CD4-positive, CD25-positive, alpha-beta regulatory T cell (primary cell): ENCODE measurements at regions not wholly inside any gene's neighbourhood (a gene's known extent, or its start where the extent isn't known, plus 50 kb on each side); places are given as distances from the start of the nearest gene placed in this dataset.

Experiments
- ATAC-seq, 2 donors: fragments of 150-1000 bp; cut with Tn5 transposase; one replicate each; pipeline ENCODE4 v1.10.0; 2021; ENCODE audit warnings: low read depth in 2 of 2, moderate number of reproducible peaks in 2 of 2, moderate library complexity in 1 of 2
- DNase-seq, 3 donors: peaks; one replicate each; pipeline versions ENCODE4 v3.0.0 to v3.0.0-alpha.2; 2012 to 2022; ENCODE audit warnings: mixed read lengths in 1 of 3
- H3K27ac ChIP-seq: one replicate; pipeline ENCODE4 v1.7.0; 2013; ENCODE audit warnings: mild to moderate bottlenecking, low read length; ENCODE audit not compliant: insufficient read depth, poor library complexity, severe bottlenecking
- H3K27me3 ChIP-seq: one replicate; pipeline ENCODE4 v1.7.0; 2013; ENCODE audit warnings: low read length; ENCODE audit not compliant: control insufficient read depth, insufficient read depth
- H3K36me3 ChIP-seq: one replicate; pipeline ENCODE4 v1.7.0; 2013; ENCODE audit warnings: mild to moderate bottlenecking, low read length, moderate library complexity; ENCODE audit not compliant: control insufficient read depth, insufficient read depth
- H3K4me1 ChIP-seq: 2 replicates; pipeline ENCODE4 v1.7.0; 2013; ENCODE audit warnings: mild to moderate bottlenecking, low read length; ENCODE audit not compliant: insufficient read depth, control insufficient read depth, poor library complexity, severe bottlenecking
- H3K4me3 ChIP-seq: one replicate; pipeline ENCODE4 v1.7.0; 2013; ENCODE audit warnings: low read depth, mild to moderate bottlenecking, low read length, moderate library complexity
- H3K9me3 ChIP-seq, 2 experiments: 1 replicate in 1 of 2; 2 replicates in 1 of 2; pipeline ENCODE4 v1.7.0; 2013; ENCODE audit warnings: low read length in 2 of 2, mild to moderate bottlenecking in 1 of 2, moderate library complexity in 1 of 2; ENCODE audit not compliant: control insufficient read depth in 2 of 2
- H3K27ac Mint-ChIP-seq, 3 donors: one replicate each; pipeline ENCODE4 v1.8.0; 2020 to 2022; ENCODE audit warnings: mild to moderate bottlenecking in 3 of 3, mixed read lengths in 3 of 3, moderate library complexity in 2 of 3
- H3K27me3 Mint-ChIP-seq: one replicate; pipeline ENCODE4 v1.8.0; 2022; ENCODE audit warnings: mild to moderate bottlenecking, mixed read lengths
- H3K36me3 Mint-ChIP-seq: one replicate; pipeline ENCODE4 v1.8.0; 2020; ENCODE audit warnings: mixed read lengths
- H3K4me1 Mint-ChIP-seq, 4 donors: one replicate each; pipeline ENCODE4 v1.8.0; 2020 to 2022; ENCODE audit warnings: mixed read lengths in 4 of 4, mild to moderate bottlenecking in 1 of 4
- H3K4me3 Mint-ChIP-seq, 4 donors: one replicate each; pipeline ENCODE4 v1.8.0; 2020 to 2022; ENCODE audit warnings: mild to moderate bottlenecking in 4 of 4, mixed read lengths in 4 of 4, moderate library complexity in 3 of 4
- H3K9me3 Mint-ChIP-seq, 7 donors: one replicate each; pipeline ENCODE4 v1.8.0; 2020 to 2022; ENCODE audit warnings: mixed read lengths in 7 of 7, mild to moderate bottlenecking in 3 of 7, moderate library complexity in 2 of 7

DNA sequence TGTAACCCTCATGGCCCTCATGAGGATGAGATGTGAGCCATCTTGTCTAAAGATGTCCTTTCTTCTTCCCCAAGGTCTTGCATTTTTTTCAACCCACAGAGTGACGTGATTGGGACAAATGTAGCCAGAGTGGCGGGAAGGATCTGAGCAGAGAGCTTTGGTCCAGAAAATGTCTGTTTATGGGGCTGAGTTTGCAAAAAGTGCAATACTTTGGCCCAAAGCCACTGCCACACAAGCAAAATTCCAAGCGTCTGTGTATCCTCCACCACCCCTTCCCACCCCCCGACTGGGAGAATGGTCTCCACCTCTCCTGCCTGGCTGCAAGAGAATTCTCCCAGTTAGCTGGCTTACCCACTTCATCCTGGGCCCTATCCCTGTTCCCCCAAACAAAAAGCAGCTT lies 246.9 kb upstream of the LRIG1 start:
- H3K27ac Mint-ChIP-seq: no peak overlapping the region
- no peak overlapping the region for H3K27ac ChIP-seq
- no peaks in the 10 kb centered on the region for H3K36me3 Mint-ChIP-seq

DNA sequence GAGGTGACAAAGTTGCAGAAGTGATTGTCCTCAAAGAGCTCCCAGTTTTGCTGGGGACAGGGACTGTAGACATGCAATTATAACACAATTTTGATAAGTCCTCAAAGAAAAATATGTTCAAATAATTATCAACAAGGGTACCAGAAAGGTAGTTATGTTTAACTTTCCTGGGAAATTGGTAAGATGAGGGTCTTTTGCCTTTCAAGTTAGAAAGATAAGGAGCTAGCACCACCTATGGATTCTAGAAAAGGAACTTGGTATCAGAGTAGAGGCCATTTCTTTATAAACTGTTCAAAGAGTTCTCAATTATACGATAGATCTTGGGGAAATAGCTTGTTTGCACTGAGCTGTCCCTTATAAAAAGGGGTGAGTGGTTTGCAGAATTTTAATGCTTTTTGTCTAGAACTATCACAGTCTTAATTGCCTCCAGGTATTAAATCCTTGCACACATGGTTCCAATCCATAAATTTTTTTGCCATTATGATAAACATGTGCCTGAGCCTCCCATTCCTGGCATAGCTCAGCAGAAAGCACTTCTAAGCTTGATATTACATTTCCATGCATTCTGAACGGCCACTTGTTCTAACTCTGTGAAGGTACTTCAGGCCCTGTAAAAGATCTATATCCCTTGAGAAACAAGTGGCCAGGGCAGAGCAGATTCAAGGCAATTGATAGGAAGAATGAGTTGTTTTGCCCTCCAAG lies 247.5 kb upstream of the LRIG1 start:
- Histone ChIP-seq H3K27ac (no peak overlapping the region), H3K4me3 (no peak overlapping the region), H3K4me1 (no peaks in the 10 kb centered on the region), H3K27me3 (no peaks in the 10 kb centered on the region), H3K9me3 (no peaks in the 10 kb centered on the region), H3K36me3 (no peaks in the 10 kb centered on the region)
- no peak for ATAC-seq
- H3K9me3 Mint-ChIP-seq: no peaks in the 10 kb centered on the region
- H3K4me1 Mint-ChIP-seq: no peaks in the 10 kb centered on the region
- H3K27ac Mint-ChIP-seq: no peak overlapping the region
- no peak for DNase-seq
- no peak overlapping the region for H3K4me3 Mint-ChIP-seq
- H3K36me3 Mint-ChIP-seq: no peaks in the 10 kb centered on the region
- peaks cover 32% of the 10 kb centered on the region for H3K27me3 Mint-ChIP-seq

More for the DNA sequence above, 246.9 kb upstream of the LRIG1 start:
- no peak for DNase-seq
- no peaks in the 10 kb centered on the region for H3K27me3 ChIP-seq
- H3K4me3 ChIP-seq: no peak overlapping the region
- H3K9me3 Mint-ChIP-seq: no peaks in the 10 kb centered on the region
- ATAC-seq: no peak
- H3K4me1 ChIP-seq: no peaks in the 10 kb centered on the region
- no peaks in the 10 kb centered on the region for H3K4me1 Mint-ChIP-seq
- H3K27me3 Mint-ChIP-seq: peaks cover 32% of the 10 kb centered on the region
- H3K9me3 ChIP-seq: no peaks in the 10 kb centered on the region
- H3K4me3 Mint-ChIP-seq: no peak overlapping the region
- H3K36me3 ChIP-seq: no peaks in the 10 kb centered on the region

DNA sequence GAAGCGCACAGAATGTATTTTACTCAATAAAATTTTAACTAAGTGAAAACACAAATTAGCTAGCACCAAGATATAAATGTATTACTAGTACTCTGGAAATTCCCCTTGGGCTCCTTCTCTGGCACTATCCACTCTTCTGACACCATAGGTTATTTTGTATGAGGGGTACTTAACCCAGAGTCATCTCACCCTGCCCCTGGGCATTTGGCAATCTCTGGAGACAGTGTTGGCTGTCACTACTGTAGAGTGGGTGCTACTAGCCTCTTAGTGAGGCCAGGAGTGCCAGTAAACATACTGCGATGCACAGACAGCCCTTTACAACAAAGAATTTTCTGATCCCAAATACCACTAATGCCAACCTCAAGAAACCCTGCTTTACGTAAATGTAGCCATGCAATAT lies 246.3 kb upstream of the KBTBD8 start:
- Histone ChIP-seq H3K27ac (no peak overlapping the region), H3K36me3 (no peaks in the 10 kb centered on the region), H3K9me3 (no peaks in the 10 kb centered on the region), H3K27me3 (peaks cover 3% of the 10 kb centered on the region), H3K4me1 (no peaks in the 10 kb centered on the region), H3K4me3 (no peak overlapping the region)
- Mint-ChIP-seq H3K27me3 (peaks cover 31% of the 10 kb centered on the region), H3K36me3 (no peaks in the 10 kb centered on the region), H3K4me1 (no peaks in the 10 kb centered on the region), H3K9me3 (no peaks in the 10 kb centered on the region), H3K4me3 (no peak overlapping the region), H3K27ac (no peak overlapping the region)
- DNase-seq: no peak
- ATAC-seq: no peak

DNA sequence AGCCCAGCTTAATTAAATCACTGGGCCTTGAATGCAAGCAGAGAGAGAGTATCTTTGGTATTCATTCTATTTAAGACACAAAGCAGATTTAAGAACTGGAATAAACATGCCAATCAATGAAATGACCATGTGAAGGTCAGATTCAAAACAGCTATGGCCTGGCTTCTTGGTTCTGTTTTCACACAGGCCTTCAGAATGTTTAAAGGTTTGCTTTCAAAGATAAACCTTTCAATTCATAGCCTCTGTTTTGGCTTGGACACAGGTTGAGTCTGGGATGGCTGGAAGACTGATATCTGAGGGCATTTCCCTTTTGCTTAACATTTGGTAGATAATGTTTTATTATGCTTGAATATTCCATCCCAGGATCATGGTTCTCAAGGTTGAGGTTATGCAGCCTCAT lies 244.4 kb upstream of the KBTBD8 start:
- peaks cover 27% of the 10 kb centered on the region for H3K27me3 Mint-ChIP-seq
- no peak for ATAC-seq
- H3K4me3 Mint-ChIP-seq: no peak overlapping the region
- no peak overlapping the region for H3K4me3 ChIP-seq
- no peaks in the 10 kb centered on the region for H3K4me1 ChIP-seq
- no peaks in the 10 kb centered on the region for H3K9me3 ChIP-seq
- no peak for DNase-seq
- H3K36me3 Mint-ChIP-seq: no peaks in the 10 kb centered on the region
- H3K36me3 ChIP-seq: no peaks in the 10 kb centered on the region
- H3K27me3 ChIP-seq: peaks cover 3% of the 10 kb centered on the region
- H3K9me3 Mint-ChIP-seq: no peaks in the 10 kb centered on the region
- no peaks in the 10 kb centered on the region for H3K4me1 Mint-ChIP-seq
- H3K27ac Mint-ChIP-seq: no peak overlapping the region
- H3K27ac ChIP-seq: no peak overlapping the region

DNA sequence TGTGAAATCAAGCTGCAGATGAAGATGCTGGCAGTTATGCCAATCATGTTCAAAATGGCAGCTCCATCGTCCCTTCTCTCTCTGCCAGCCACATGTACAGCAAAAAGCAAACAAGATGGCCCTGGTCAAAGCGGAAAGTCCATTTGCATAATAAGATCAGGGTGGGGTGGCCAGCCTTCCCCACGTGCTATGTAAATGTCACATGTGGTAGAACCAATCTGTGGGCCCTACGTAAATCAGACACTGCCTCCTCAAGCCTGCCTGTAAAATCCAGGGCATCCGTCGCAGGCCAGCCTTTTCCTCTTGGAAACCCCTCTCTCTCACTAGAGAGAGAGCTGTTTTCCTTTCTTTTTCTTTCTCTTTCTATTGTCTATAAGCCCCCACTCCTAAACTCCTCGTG lies 243.5 kb upstream of the KBTBD8 start:
- H3K27ac Mint-ChIP-seq: no peak overlapping the region
- ATAC-seq: no peak
- H3K27ac ChIP-seq: no peak overlapping the region
- no peaks in the 10 kb centered on the region for H3K9me3 ChIP-seq
- peaks cover 3% of the 10 kb centered on the region for H3K27me3 ChIP-seq
- H3K36me3 ChIP-seq: no peaks in the 10 kb centered on the region
- no peak for DNase-seq
- H3K4me1 ChIP-seq: no peaks in the 10 kb centered on the region
- H3K36me3 Mint-ChIP-seq: no peaks in the 10 kb centered on the region
- H3K4me1 Mint-ChIP-seq: no peaks in the 10 kb centered on the region
- no peak overlapping the region for H3K4me3 ChIP-seq
- H3K27me3 Mint-ChIP-seq: peaks cover 18% of the 10 kb centered on the region
- H3K9me3 Mint-ChIP-seq: no peaks in the 10 kb centered on the region
- no peak overlapping the region for H3K4me3 Mint-ChIP-seq

DNA sequence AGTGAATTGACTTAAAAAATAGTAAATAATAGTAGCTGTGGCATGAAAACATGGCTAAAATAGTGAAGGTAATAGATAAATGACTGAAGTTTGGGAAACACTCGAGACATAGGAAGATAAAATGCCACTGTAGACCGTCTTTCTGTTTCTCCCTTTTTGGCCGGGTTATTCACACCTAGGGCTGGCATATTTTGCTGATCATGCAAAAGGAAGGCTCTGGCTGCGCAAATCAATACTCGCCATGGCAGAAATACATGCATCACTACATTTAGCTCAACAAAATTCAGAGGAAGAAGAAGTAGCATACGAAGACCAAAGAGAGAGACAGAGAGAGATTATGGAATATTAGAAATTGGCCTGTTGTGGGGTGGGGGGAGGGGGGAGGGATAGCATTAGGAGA lies 242.2 kb upstream of the KBTBD8 start:
- no peak overlapping the region for H3K27ac Mint-ChIP-seq
- ATAC-seq: no peak
- Histone ChIP-seq H3K9me3 (no peaks in the 10 kb centered on the region), H3K4me1 (no peaks in the 10 kb centered on the region), H3K4me3 (no peak overlapping the region), H3K36me3 (no peaks in the 10 kb centered on the region), H3K27me3 (peaks cover 3% of the 10 kb centered on the region), H3K27ac (no peak overlapping the region)
- H3K9me3 Mint-ChIP-seq: no peaks in the 10 kb centered on the region
- peaks cover 14% of the 10 kb centered on the region for H3K27me3 Mint-ChIP-seq
- no peak for DNase-seq
- H3K4me3 Mint-ChIP-seq: no peak overlapping the region
- no peaks in the 10 kb centered on the region for H3K4me1 Mint-ChIP-seq
- no peaks in the 10 kb centered on the region for H3K36me3 Mint-ChIP-seq

DNA sequence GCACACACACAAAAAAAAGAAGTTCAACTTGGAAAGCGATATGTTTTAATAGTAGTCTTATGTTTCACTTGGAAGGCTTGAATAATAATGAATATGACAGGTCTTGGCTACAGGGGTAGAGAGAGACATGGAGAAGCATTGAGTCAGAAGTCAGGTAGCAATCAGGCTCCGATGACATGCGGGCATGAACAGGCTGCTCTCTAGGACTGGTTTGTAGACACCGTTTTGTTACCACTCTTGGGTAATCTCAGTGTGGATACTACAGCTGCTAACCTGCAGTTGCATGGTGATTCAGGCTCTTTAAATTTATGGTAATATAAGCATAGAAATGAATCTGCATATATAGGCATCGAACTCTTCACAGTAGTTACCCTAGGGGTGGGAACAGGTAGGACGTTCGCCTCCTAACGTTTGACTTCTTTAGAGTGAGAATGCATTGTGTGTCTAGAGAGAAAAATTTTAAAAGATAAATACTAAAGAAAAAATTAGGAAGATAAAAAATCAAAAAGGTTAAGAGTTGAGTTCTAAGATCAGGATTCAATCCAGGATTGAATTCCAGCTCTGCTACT lies 241.6 kb upstream of the KBTBD8 start:
- no peaks in the 10 kb centered on the region for H3K4me1 Mint-ChIP-seq
- no peak overlapping the region for H3K4me3 ChIP-seq
- peaks cover 3% of the 10 kb centered on the region for H3K27me3 ChIP-seq
- no peak for ATAC-seq
- H3K9me3 ChIP-seq: no peaks in the 10 kb centered on the region
- H3K36me3 Mint-ChIP-seq: no peaks in the 10 kb centered on the region
- no peaks in the 10 kb centered on the region for H3K36me3 ChIP-seq
- no peak overlapping the region for H3K27ac Mint-ChIP-seq
- H3K27me3 Mint-ChIP-seq: peaks cover 14% of the 10 kb centered on the region
- no peaks in the 10 kb centered on the region for H3K4me1 ChIP-seq
- DNase-seq: no peak
- H3K4me3 Mint-ChIP-seq: no peak overlapping the region
- no peaks in the 10 kb centered on the region for H3K9me3 Mint-ChIP-seq
- no peak overlapping the region for H3K27ac ChIP-seq

DNA sequence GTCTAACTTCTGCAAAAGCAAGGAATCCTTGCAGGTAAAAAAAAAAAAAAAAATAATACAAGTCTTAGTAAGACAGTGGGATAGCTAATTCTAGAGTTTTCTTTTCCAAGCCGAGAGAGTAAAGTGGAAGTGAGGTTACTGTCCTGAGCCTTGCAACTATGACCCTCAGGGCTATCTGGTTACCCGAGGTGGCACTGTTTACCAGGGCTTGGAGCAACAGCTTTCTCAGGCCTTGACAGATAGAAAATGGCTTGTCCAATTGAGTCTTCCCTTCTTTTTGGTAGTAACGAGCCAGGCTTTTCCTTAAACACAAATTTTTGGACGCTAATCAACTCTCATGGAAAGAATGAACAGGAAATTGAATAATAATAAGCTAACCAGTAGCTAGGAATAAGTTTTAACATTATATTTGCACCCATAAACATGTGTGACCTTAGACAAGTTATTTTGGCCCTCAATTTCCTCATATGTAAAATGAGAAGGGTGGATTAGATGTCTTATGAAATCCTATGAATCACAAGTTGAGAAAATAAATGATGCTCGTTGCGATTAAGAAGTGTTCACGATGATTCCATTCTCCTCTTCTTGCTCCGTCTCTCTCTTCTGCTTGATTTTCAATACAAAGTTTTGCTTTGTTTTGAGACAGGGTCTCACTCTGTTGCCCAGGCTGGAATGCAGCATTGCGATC lies 236.9 kb upstream of the KBTBD8 start:
- no peaks in the 10 kb centered on the region for H3K27me3 ChIP-seq
- no peaks in the 10 kb centered on the region for H3K27me3 Mint-ChIP-seq
- no peak for ATAC-seq
- H3K27ac Mint-ChIP-seq: no peak overlapping the region
- no peaks in the 10 kb centered on the region for H3K36me3 Mint-ChIP-seq
- peaks cover 0 to 10% (median 2%) of the 10 kb centered on the region in 7 donors for H3K9me3 Mint-ChIP-seq
- no peaks in the 10 kb centered on the region for H3K4me1 ChIP-seq
- no peak overlapping the region for H3K4me3 Mint-ChIP-seq
- no peaks in the 10 kb centered on the region for H3K36me3 ChIP-seq
- H3K4me1 Mint-ChIP-seq: no peaks in the 10 kb centered on the region
- no peaks in the 10 kb centered on the region for H3K9me3 ChIP-seq
- no peak overlapping the region for H3K27ac ChIP-seq
- DNase-seq: no peak
- no peak overlapping the region for H3K4me3 ChIP-seq
